ENCODE measurements at regions not wholly inside any gene's neighbourhood (a gene's known extent, or its start where the extent isn't known, plus 50 kb on each side); places are given as distances from the start of the nearest gene placed in this dataset.

- TF ChIP-seq CTCF (IDR thresholded peaks at IDR 0.05) (no peak), FOXS1 (CRISPR knock-in tag; IDR thresholded peaks at IDR 0.05) (no peak), USF2 (IDR thresholded peaks at IDR 0.05) (no peak), REST (IDR thresholded peaks at IDR 0.05) (no peak), ESRRA (IDR thresholded peaks at IDR 0.05; ENCODE audit: borderline replicate concordance, low read length) (no peak), POLR2A (IDR thresholded peaks at IDR 0.05; ENCODE audit: low read length) (no peak), CHD2 (IDR thresholded peaks at IDR 0.05; ENCODE audit: low read length, partially characterized antibody) (no peak), EHMT2 (IDR thresholded peaks at IDR 0.05; ENCODE audit: low read depth) (no peak), SMC3 (IDR thresholded peaks at IDR 0.05) (no peak), MYC (IDR thresholded peaks at IDR 0.05; ENCODE audit: borderline replicate concordance, low read length) (no peak), EP300 (IDR thresholded peaks at IDR 0.05) (no peak), RFX5 (IDR thresholded peaks at IDR 0.05) (no peak)
These were observed 770.5 kb downstream of the MED13L start for GRCh38 chr12:115506822-115507559.

Data from A549 (cell line).